NCI-H446 treated with DMSO at 0.1 percent for 48 hours (cell line): ENCODE measurements at regions not wholly inside any gene's neighbourhood (a gene's known extent, or its start where the extent isn't known, plus 50 kb on each side); places are given as distances from the start of the nearest gene placed in this dataset.
"Not testable (repeated sequence)": the region's sequence is repeated elsewhere in the genome, so short reads cannot be mapped to it uniquely, and the experiment has no call there.

Experiments used
- DNase-seq: peaks from one replicate; lab custom pipeline; 2025; lab: John Stamatoyannopoulos, UW

DNA sequence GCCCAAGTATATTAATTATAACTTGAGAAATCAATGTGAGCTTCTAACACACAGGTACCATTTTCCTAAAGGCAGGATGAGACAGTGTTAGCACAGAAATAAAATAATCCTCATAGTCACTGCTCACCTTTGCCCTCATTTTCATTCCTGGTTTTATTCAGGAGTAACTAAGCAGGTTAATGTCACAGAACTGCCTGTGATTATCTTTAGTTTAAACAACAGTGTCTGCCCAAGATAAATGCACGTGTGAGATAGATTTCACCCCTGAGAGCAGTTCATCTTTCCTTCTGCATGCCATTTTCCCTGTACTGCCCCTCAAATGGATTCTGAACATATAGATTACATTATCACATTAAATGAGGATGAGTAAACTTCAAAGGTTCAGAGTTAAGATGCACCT, 250.7 kb downstream of the RMST start:
- no peak for DNase-seq

DNA sequence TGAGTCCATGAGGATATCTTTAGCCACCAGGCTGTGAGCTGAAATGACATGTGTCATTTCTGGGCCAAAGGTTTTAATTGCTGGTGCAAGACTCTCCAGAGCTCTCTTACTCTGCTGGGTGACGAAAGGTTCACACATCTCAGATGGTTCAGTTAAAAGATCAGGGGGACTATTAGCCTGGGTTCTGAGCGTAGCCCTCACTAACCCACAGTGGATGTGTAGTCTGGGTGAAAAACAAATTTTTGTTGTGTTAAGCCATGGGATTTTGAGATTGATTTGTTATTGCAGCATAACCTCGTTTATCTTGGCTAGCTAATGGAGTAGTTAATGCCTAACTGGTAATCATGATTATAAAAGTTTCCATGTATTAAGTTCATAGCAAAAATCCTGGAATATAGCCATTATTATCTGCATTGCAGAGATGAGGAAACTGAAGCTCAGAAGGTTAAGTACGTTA, 251.5 kb downstream of the RMST start:
- no peak for DNase-seq

DNA sequence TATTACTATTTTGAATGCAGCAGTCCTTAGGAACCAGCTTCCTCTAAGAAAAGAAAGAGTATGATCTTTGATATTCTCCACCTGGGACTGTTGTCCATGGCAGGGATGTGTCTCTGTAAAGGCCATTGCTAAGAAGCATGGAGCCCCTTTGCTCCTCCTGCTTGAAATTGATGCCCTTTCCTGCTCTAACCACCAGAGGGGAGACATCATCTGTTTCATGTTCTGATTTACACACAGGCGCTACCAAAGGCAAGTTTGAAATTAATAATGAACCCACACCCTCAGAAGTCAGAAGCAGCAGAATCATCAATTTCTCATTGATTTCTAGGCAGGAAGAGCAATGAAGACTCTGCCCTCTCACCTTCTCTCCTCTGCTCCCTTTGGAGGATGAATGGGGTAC, 253.8 kb downstream of the RMST start:
- DNase-seq: no peak

DNA sequence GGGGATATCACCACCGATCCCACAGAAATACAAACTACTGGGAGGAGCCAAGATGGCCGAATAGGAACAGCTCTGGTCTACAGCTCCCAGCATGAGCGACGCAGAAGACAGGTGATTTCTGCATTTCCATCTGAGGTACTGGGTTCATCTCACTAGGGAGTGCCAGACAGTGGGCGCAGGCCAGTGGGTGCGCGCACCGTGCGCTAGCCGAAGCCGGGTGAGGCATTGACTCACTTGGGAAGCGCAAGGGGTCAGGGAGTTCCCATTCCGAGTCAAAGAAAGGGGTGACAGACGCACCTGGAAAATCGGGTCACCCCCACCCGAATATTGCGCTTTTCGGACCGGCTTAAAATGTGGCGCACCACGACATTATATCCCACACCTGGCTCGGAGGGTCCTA, 261.2 kb downstream of the RMST start:
- not testable (repeated sequence) for DNase-seq

DNA sequence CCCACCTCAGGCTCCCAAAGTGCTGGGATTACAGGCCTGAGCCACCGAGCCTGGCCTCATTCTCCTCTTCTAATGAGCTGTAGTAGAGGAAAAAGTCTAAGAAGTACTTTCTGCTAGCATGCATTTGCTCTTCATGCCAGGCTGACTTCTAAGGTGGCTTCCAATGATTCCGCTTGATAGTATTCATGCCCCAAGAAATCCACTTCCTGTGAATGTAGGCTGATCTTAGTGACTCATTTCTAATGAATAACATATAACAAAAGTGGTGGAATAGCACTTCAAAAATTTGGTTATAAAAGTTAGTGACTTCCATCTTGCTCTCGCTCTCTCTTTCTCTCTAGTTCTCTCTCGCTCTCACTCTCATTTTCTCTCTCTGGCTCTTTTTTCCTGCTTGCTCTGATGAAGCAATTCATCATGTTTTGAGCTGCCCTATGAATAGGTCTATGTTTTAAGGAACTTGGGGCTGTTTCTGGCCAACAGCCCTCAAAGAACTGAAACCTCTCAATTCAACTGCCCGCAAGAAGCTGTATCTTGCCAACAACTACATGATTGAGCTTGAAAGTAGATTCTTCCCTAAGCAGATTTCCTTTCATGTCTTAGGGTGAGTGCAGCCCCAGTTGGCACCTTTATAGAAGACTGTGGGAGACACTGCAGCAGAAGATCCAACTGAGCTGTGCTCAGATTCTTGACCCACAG, 282.9 kb downstream of the RMST start:
- DNase-seq: no peak

DNA sequence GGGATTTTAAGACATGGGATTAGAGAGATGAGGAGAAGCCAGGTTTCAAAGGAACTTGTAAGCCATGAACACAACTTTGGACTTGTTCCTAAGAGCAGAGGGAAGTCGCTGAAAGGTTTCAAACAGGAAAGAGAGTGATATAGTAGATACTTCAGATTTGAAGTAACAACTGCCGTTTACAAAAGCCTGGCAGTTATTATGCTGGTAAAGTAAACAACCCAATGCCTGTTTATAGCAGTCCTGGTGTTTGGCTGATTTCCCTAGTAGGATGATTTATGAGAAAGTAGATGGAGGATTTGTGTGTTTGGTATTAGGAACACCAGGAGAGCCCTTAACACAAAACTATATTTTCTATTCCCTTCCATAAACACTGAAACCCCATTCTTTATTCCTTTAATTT, 285.7 kb downstream of the RMST start:
- no peak for DNase-seq

DNA sequence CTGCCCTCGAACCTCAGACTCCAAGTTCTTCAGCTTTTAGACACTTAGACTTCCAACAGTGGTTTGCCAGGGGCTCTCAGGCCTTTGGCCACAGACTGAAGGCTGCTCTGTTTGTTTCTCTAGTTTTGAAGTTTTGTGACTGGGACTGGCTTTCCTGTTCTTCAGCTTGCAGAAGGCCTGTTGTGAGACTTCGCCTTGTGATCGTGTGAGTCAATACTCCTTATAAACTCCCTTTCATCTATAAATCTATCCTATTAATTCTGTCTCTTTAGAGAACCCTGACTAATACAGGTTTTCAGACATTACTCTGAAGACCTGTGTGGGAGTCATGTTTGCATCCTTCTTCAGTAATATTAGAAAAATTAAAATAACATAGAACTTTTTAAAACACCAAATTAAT, 289.1 kb downstream of the RMST start:
- no peak for DNase-seq

DNA sequence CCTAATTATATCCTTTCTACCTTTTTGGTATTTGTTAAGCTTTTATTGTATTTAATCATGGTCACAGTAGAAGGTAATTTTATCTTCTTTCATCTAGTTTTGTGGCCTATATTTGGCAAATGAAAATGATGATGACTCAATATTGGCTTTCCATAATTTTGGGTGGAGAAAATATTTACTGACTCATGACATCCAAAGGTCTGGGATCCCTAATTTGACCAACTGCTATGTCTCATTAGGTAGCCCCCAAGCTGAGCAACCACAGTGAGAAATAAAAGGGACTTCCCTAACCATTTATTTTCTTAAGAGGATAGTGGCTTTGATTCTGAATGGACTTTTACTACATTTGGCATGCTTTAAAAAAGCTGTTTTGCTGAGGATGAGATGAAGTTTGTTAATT, 289.5 kb downstream of the RMST start:
- DNase-seq: no peak

DNA sequence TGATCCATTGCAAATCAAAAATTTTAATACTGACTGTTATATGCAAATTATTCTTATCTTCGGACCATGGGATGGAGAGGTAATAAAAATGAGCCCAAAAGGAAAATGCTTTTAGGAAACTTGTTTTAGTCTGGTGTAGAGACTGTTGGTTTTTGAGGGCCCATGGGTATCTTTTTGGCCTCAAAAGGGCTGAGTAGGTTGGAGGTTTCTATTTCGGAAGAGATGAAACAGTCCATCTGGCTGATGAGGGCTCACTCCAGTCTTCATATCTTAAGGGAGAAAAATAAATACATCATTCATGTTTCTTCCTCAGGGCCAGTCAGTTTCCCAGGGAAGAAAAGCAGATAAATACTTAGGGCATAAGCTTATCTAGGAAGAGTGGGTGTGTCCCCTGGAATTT, 290.7 kb downstream of the RMST start:
- no peak for DNase-seq

DNA sequence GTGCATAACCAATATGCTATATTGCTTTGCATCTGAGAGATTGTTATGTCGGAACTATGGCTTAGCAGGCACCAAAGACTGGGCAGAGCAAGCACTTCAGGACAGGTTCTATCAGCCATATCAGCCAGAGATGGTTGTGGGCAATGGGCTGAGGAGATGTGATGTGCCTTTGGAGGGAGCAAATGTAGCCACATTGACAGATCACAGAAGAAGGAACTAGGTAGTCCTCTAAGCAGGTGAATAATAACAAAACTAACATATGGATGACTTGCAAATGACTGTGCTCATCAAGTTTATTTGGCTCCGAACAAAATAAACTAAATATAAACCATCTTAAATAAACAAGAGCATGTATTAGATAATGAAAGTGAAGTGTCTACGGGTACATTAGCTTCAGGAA, 291.7 kb downstream of the RMST start:
- no peak for DNase-seq

DNA sequence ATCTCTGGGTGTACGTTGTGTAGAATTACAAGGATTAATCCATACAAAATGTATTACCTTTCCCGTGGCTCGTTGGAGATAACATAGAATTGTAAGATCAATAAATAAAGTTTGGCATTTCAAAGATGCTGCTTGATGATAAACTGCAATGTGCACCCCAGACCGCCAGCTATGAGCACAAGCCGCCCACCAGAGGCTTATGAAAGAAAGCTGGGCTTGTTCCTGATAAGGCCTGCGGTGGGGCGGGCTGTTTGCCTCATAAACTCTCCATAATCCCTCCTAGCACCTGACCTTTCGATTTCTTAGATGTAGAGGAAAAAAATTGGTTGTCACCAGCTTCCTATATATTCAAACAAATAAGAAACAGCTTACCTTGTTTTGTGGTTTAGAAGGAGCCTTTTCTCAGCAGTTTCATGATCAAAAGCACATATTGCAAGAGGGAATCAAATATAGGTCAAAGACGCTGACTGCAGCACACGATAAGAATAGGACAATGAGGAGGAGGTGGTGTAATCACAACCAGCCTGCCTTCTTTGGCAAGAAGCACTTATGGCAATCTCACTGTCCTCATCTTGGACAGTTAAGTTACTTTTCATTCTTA, 293.6 kb downstream of the RMST start:
- DNase-seq: no peak

DNA sequence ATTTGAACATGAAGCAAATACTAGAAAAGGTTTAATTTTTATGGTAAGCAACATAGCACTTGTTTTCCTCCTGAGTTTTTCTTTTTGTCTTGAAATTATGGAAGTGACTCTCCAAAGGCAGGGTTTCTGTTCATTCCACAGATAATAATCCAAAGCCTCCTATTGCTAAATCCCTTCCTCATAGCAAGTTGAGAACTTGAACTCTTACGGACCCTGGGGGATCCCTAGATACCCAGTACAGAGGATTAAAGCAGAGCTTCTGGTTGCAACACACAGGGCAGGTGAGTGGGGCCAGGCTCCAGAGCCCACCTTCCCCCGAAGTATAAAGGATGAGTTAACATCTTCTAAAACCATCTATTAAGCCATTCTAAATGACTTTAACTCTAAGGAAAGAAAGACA, 294.1 kb downstream of the RMST start:
- no peak for DNase-seq

DNA sequence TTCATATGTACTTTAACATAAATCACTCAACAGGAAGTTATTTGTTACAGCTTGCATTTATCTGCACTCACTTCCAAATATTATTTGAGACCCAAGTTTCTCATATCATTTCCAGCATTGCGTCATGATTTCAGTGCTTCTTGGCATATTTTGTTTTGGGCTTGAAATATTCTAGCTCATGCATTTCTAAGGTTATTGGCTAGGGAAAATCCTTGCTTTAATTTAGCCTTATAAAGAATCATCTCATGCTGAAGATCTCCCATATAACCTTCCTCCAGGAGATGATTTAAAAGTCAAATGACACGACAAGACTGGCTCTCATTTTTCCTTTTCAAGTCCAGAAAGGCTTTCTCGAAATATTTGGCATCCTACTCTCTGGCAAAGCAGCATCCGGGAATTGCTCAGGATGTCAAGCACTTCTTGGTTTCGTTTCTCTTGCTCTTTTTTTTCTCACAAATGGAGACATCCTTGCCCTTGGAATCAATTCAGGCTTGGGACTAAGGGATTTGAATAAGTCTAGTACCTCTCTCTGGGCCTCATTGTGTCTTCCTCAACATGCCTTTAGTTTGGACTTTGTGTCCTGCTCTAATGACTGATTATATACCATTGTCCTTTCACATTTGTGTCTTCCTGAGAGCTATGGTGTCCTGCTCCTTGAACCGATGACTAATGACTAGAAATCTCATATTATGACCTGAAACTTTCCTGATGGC, 295.0 kb downstream of the RMST start:
- DNase-seq: peak; percentile 18

DNA sequence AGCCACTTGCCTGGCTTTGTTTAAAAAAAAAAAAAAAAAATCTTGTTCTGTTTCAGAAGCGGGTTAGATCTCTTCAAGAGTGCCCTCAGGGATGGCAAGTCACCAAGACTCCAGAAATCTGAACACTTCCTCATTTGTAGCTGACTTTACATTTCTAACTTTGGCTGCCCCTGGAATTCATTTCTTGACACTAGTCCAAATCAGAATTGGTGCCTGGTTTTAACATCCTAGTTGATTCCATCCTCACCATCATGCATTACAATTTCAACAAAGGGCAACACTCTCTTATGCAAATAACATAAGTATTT, 295.5 kb downstream of the RMST start:
- DNase-seq: peak; percentile 2

DNA sequence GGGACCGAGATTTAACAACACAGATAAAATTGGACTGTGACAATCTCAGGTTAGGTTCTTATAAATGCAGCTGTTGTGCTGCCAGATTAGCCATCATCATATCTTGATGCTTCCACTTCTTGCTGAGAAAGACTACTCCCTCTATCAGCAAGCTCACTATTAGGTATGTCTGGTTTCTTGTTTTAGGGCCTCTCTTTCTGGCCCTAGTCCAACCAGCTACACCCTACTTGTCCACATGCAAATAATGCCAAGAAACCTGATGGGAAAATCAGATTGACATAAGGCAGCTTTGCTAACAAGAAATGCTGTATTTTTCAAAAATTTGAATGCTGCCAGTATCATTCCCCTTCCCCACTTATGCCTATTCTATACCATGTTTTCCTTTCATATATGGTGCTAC, 296.0 kb downstream of the RMST start:
- no peak for DNase-seq

DNA sequence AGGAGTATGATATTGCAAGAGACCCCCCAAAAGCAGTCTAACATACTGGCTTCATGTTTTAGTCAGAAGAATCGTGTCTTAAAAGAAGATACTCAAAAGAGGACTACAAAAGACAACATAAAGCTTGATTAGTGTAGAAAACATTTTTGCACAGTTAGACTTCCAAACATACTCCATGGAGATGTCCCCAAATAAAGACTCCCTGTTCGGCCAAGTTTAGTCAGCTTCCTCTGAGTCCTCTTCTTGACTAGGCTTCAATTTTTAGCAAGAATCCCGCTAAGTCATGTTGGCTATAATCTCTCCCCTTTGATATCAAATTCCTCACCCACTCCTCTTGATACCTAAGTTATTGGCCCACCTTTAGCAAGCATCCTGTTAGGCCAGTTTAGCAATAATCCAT, 298.0 kb downstream of the RMST start:
- DNase-seq: no peak

DNA sequence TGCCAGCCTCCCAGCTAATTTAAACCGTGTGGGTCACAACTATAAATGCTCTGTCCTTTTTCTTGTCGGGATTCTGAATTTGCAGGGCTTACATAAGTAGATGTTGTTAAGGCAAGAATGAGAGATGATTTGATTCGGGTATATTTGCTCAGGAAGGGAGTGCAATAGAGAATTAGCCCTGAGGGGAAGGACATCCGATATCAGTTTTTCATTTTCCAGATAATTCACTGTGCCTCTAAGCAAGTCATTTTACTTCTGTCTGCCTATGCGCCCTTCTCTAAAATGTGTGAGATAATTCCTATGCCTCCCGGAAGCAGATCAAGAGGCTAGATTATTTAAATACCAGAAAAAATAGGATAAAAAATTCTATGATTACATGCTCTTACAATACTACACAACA, 300.5 kb downstream of the RMST start:
- no peak for DNase-seq

DNA sequence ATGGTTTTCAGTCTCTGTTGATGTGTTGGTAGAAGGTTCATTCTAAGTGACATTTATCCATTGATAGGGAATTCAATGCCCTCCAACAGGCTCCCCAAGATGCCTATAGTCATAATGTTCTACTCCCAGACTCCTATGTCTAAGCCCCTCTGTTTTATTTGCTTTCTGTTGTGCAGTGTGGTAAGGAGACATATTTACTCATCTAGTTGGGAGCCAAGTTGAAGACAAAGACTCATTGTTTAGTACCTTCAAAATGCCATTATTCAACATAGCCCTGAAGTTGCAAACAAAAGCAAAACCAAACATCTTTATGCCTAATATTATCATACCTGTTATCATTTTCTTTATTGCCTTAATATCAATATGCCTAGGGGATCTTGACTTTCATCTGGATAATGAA, 302.1 kb downstream of the RMST start:
- no peak for DNase-seq

DNA sequence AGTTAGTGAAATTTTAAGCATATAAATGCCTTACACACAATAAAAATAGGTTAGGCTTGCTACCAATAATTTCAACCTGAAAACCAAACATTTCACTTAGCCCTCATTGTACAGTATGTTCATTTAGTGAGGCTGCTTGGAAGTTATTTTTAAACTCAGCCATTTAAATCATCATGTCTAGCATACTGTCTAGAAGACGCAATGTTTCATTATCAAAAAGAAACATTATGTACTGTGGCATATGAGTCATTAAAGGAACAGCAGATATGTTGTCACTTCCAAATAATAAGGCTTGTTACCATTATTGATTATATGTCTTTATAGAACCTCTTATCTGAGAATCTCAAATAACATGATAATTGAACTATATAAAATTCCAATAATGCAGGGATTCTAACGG, 304.7 kb downstream of the RMST start:
- no peak for DNase-seq

DNA sequence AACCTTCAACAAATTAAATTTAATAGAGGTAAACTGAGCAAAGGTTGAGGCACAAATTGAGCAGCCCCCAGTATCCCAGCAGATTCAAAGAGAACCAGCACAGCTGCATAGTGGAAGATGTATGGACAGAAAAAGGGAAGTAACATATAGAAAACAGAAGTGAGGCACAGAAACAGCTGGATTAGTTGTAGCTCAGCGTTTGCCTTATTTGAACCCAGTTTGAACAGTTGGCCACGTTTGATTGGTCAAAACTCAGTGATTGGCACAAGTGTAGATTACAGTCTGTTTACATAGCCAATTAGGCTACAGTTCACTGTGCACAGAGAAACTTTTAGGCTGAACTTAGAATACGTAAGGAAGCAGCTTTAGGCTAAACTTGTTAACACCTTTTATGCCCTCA, 315.5 kb downstream of the RMST start:
- no peak for DNase-seq

DNA sequence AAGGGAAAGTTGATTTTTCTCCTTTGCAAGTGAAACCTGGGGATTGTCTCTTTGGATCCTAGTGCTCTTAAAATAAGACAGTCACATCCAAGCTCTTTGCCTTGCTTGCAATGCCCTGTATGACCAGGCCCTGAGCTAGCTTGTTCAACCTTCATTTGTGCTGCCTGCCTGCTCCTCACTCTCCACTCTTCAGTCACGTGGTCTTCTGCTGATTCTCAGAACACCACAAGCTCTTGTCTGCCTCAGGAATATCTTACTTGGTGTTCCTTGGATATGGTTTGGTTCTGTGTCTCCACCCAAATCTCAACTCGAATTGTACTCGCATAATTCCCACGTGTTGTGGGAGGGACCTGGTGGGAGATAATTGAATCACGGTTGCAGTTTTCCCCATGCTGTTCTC, 318.7 kb downstream of the RMST start:
- DNase-seq: no peak

DNA sequence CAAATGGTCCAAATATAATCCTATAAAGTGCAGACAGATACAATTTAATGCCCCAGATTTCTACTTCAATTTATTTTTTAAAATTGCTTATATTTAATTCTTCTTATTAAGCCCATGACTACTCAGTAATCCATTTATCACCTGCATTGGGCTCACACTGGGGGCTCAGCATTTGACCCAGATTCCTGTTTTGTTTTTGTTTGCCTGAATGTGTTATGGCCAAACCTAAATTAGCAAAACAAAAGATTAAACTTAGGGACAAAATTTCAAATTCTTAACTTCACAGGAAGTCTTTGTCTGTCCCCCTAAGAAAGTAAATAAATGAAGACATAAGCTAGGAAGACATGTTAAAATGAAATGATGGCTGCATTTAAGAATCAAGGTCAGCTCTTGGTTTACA, 322.3 kb downstream of the RMST start:
- DNase-seq: no peak

DNA sequence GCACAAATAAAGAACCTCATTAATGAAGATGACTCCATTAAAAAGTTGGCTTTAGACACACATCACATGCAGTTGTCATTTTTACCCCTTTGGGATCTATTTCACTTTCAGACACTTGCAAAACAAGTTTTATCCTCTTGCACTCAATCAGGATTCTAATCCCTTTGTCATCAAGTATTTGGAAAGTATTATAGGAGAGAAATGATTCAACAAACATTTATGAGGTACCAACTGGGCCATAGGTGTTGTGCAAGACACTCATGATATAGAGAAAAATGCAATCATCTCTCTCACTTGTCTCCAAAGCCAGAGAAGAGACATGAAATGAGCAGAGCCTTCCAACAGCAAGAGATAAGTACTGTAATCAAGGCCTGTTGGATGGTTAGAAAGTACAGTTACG, 327.7 kb downstream of the RMST start:
- DNase-seq: no peak

DNA sequence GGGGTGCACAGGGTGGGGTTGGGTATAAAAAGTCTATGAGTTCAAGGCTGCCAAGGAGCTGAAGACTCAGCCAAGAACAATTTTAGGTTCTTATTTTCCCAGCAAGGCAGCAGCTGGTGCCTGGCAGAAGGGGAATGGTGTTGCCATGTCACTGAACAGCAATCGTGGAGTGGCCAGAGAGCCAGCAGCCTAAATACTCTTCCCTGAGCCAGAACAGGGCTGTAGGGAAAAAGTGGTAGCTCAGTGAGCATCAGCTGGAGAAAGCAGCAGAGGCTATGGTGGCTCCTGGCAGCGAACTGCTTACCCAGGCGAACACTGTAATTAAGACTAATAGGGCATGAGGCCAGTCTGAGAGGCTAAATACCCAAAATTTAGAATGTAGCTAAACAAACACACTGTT, 334.9 kb downstream of the RMST start:
- DNase-seq: peak; percentile 91
